ENCODE measurements at regions not wholly inside any gene's neighbourhood (a gene's known extent, or its start where the extent isn't known, plus 50 kb on each side); places are given as distances from the start of the nearest gene placed in this dataset.

DNA sequence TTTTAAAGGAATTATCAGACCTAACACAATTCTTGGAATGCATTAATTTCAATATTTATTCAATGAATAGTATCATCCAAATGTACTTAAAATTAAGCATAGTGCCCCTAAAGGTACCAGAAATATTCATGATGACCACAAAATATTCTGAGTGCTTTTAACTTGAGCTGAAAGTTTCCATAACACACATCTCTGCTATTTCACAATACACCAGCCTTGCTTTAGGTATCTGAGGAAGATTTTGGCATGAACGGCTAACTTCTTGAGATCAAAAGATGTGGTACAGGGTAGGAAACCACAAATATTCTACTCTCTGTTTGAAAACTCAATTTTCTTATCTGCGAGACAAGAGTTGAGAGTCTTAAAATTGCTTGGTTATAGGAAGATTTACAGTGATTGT, 538.3 kb upstream of the PCDH7 start:
- Histone ChIP-seq H2AFZ (ENCODE audit: low read depth) (no peak overlapping the region), H4K20me1 (ENCODE audit: insufficient read depth) (no peaks in the 10 kb centered on the region), H3K9ac (no peak overlapping the region), H3K4me1 (ENCODE audit: low read depth, poor library complexity, severe bottlenecking) (peaks cover 19% of the 10 kb centered on the region), H3K27me3 (ENCODE audit: insufficient read depth, low read depth) (no peaks in the 10 kb centered on the region), H3K4me3 (IDR thresholded peaks at IDR 0.05; ENCODE audit: insufficient read depth, low read depth, low read length) (no peak overlapping the region), H3K4me2 (peak overlapping the region; percentile 39; the same call in 1 of the 2 replicates), H3K79me2 (ENCODE audit: insufficient read depth, low read depth) (no peaks in the 10 kb centered on the region), H3K36me3 (ENCODE audit: insufficient read depth) (no peaks in the 10 kb centered on the region), H3K27ac (peak overlapping the region; percentile 30; the same call in 1 of the 2 replicates)
- no peak for TF ChIP-seq CTCF (conservative IDR thresholded peaks at IDR 0.05; ENCODE audit: low read depth, low read length)

GRCh38 chr4:30182786-30183185, 537.4 kb upstream of the PCDH7 start:
- Histone ChIP-seq H3K9ac (no peak overlapping the region), H3K4me3 (IDR thresholded peaks at IDR 0.05; ENCODE audit: insufficient read depth, low read depth, low read length) (no peak overlapping the region), H3K79me2 (ENCODE audit: insufficient read depth, low read depth) (no peaks in the 10 kb centered on the region), H3K27me3 (ENCODE audit: insufficient read depth, low read depth) (no peaks in the 10 kb centered on the region), H3K4me1 (ENCODE audit: low read depth, poor library complexity, severe bottlenecking) (peaks cover 19% of the 10 kb centered on the region), H3K27ac (no peak overlapping the region), H2AFZ (ENCODE audit: low read depth) (no peak overlapping the region), H4K20me1 (ENCODE audit: insufficient read depth) (no peaks in the 10 kb centered on the region), H3K4me2 (peak overlapping the region; percentile 39; the same call in 1 of the 2 replicates), H3K36me3 (ENCODE audit: insufficient read depth) (no peaks in the 10 kb centered on the region)
- TF ChIP-seq CTCF (conservative IDR thresholded peaks at IDR 0.05; ENCODE audit: low read depth, low read length), result no peak

DNA sequence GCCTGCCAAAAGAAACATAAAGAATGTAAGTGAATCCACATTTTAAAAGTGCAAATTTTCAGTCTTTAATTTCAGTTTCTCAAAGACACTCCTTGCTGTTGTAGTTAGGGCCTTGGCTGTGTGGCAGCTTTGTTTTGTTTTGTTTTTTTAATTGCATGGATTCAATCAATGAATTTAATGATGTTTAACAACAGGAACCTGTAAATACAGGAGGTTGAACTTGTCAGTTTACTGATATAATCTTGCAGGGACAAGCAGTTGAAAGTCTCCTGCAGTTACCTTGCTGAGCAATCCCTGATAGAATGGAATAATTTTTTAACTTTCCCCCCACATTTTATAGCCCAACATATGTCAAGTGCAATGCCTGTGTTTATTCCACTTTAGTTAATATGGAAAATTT, 528.3 kb upstream of the PCDH7 start:
- Histone ChIP-seq H3K4me3 (IDR thresholded peaks at IDR 0.05; ENCODE audit: insufficient read depth, low read depth, low read length) (no peak overlapping the region), H4K20me1 (ENCODE audit: insufficient read depth) (no peaks in the 10 kb centered on the region), H3K27me3 (ENCODE audit: insufficient read depth, low read depth) (no peaks in the 10 kb centered on the region), H3K27ac (no peak overlapping the region), H3K79me2 (ENCODE audit: insufficient read depth, low read depth) (no peaks in the 10 kb centered on the region), H3K9ac (no peak overlapping the region), H2AFZ (ENCODE audit: low read depth) (no peak overlapping the region), H3K36me3 (ENCODE audit: insufficient read depth) (no peaks in the 10 kb centered on the region), H3K4me2 (no peak overlapping the region), H3K4me1 (ENCODE audit: low read depth, poor library complexity, severe bottlenecking) (no peaks in the 10 kb centered on the region)
- TF ChIP-seq CTCF (conservative IDR thresholded peaks at IDR 0.05; ENCODE audit: low read depth, low read length), result no peak

DNA sequence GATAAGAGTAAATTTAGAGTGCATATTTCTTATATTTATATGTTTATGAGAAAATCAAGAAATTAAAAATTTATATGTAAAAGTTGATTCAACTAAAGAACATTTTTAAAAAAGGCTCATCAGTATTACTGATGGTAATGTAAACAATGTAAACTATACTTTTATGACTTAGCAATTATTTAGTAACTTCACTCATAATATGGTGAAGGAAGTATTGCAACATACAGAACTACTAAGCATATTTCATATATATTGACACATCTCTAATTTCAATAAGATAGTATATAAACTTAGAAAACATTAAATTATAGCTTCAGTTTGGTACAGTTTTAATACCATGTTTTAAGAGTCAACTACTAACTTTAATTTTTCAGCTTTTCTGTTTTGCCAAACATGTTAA, 512.8 kb upstream of the PCDH7 start:
- no peaks in the 10 kb centered on the region for H3K4me1 ChIP-seq (ENCODE audit: low read depth, poor library complexity, severe bottlenecking)
- H3K4me2 ChIP-seq, result no peak overlapping the region
- no peak overlapping the region for H3K4me3 ChIP-seq (IDR thresholded peaks at IDR 0.05; ENCODE audit: insufficient read depth, low read depth, low read length)
- H3K79me2 ChIP-seq (ENCODE audit: insufficient read depth, low read depth), result no peaks in the 10 kb centered on the region
- H2AFZ ChIP-seq (ENCODE audit: low read depth), result no peak overlapping the region
- TF ChIP-seq CTCF (conservative IDR thresholded peaks at IDR 0.05; ENCODE audit: low read depth, low read length), result no peak
- H3K9ac ChIP-seq, result no peak overlapping the region
- no peaks in the 10 kb centered on the region for H4K20me1 ChIP-seq (ENCODE audit: insufficient read depth)
- H3K27me3 ChIP-seq (ENCODE audit: insufficient read depth, low read depth), result no peaks in the 10 kb centered on the region
- no peaks in the 10 kb centered on the region for H3K36me3 ChIP-seq (ENCODE audit: insufficient read depth)
- no peak overlapping the region for H3K27ac ChIP-seq

All from KMS-11 (cell line).